ENCODE measurements at regions not wholly inside any gene's neighbourhood (a gene's known extent, or its start where the extent isn't known, plus 50 kb on each side); places are given as distances from the start of the nearest gene placed in this dataset.

DNA sequence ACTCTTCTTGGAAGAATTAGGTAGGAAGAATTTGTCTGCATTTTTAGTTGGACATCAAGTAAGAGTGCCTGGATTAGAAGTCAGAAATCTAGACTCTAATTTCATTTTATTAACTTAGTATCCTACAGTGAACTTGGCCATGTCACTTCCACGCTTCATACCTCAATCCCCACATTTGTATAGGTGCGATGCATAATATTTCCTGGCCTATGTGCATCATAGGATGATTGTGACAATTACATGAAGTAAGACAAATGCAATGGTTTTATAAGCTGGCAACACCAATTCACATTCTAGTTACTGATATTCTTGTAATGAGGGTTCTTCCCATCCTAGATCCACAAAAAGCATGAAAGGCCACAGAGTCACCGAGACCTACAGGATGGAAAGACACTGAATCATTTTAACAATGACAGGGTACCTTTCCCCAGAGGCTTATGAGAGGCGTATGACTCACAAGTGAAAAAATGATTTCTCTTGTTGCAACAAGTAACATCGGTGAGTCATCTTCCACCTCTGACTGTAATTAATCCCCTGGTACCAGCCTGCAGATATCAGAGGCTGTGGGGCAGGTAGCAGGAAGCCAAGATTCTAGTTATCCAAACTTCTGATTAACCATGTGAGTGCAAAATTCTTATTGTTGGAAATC, 56.0 kb upstream of the OR5AK2 start:
- ATAC-seq = no peak
- no peak for DNase-seq (ENCODE audit: low spot score)

DNA sequence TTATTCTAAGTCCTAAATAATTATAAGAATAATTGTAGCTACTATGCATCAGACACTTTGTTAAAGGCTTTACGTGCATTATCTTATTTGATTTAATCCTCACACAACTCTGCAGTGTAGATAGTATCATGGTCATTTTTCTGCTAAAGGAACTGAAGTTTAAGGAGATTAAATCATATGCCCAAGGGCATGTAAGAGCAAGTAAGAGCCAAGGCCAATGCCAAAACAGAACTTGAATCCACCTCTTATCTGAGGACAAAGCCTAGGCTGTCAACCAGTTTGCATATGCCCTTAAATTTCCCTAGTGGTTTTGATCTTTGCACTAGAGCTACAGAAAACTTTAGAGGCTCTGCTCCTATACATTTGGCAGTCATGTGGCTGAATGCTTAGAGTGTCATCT, 65.6 kb upstream of the OR5AK2 start:
- no peak for DNase-seq (ENCODE audit: low spot score)
- ATAC-seq = no peak

DNA sequence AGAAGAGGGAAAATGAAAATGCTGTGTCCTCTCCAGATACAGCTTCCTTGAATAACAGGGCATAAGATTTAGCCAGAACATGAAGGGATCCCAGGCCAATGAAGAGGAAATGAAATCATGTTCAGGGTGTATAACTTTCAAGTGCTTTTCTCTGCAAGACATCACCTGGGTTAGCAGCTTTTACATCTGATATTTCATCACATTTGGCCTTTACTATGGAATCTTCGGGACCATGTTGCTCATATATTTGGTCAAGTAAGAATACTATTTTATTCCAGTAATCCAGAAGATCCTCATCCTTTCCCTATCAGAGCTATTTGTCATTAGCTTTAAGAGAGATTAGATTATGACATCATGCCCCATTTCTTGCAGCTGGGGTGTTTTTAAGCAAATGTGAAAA, 66.3 kb upstream of the OR5AK2 start:
- no peak for ATAC-seq
- DNase-seq (ENCODE audit: low spot score) = no peak

DNA sequence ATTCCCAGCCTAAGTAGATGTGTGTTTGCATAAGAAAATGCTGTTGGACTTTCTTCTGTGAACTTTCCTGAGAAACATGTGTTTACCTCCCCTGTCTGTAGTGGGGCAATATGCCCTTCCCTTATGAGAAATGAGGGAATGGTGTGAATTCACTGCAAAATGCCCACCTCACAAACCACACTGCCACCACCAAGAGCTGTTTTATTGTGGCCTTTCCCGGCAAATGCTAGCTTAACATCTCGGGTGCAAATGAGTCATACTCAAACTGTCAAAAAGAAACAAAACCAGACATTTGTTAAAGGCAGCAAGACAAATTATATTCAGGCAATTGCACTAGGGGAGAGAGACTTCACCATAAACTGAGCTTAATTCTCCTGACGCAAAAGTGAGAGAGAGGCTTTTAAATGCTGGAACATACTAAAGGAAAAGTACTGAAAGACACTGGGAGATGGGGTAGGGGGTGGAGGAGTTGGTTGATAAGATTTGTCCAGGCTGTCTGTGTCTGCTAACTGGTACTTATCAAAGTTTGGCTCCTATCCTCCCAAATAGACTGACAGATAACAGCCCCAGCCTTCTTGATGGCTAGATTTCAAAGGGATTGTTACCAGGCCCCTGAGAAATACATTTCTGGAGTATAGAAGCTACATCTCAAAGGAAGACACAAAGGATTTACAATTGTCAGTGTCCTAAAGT, 70.9 kb upstream of the OR5AK2 start:
- DNase-seq (ENCODE audit: low spot score) (no peak), ATAC-seq (no peak)

- DNase-seq (ENCODE audit: low spot score) (no peak), ATAC-seq (no peak)
Observed at GRCh38 chr11:56916587-56916986, 72.1 kb upstream of the OR5AK2 start.

DNA sequence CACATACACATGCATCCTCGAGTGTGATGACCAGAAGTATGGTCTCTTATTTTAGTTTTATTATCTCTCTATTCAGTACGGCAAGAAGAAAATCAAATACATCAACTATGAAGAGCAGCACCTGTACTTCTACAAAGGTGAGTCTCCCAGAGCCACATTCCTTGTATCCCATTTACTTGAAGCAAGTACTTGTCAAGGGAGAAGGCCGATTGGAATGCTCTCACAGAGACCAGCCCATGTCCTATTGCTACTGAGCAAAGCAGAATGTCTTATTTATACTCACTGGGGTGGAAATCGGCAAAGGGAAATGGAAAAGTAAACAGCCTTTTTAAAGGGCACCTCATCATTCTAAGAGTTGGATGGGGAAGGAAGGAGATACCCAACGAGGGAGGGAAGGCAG, 72.6 kb upstream of the OR5AK2 start:
- no peak for DNase-seq (ENCODE audit: low spot score)
- no peak for ATAC-seq

DNA sequence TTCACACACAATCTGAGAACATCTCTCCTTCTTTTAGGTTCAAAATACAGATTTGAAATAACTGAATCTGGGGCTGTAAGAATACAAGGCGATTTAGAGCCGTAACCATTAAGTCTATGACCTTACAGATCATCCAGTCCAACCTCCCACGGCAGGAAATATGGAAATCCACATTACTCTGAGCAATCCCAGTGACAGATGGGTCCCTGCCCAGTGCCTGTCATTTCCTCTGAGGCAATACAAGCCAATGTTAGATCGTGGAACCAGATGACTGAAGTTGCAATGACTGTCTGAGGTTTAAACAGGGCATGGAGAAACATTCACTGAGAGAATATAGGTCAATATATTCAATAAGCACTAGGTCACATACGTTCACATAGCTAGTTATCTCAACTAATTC, 77.4 kb upstream of the OR5AK2 start:
- DNase-seq (ENCODE audit: low spot score) (no peak), ATAC-seq (no peak)

GRCh38 chr11:56910785-56911184, 77.9 kb upstream of the OR5AK2 start:
- ATAC-seq = no peak
- no peak for DNase-seq (ENCODE audit: low spot score)

DNA sequence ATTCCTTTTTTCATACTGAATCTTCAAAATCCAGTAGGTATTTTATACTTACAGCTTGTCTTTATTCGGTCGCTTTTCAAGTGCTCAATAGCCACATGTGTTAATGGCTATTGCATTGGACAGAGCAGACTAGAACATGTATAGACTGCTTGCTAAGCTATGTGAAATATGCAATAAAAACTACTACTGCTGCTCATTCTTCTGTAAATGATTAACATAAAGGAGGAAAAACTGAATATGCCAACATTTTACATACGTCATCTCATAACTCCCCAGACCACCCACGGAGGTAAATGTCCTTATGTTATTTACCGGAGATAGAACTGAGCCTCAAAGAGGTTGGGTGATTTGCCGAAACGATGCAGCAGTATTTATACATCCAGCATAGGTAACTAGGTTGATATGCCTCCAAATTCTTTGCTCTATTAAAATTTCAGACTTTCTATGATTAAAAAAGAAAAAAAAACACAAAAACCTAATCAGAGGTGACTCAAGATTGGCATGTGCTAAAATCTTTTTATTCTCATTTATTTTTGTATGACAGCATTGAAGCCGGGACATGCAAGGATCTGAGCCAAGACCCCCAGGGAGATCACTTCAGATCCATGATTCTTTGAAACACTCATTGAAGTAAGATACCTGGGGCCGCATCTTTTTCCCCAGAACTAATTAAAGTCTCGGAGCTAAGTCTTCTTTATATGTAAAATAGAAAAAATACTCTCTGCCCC, 78.5 kb upstream of the OR5AK2 start:
- ATAC-seq = no peak
- DNase-seq (ENCODE audit: low spot score) = no peak

DNA sequence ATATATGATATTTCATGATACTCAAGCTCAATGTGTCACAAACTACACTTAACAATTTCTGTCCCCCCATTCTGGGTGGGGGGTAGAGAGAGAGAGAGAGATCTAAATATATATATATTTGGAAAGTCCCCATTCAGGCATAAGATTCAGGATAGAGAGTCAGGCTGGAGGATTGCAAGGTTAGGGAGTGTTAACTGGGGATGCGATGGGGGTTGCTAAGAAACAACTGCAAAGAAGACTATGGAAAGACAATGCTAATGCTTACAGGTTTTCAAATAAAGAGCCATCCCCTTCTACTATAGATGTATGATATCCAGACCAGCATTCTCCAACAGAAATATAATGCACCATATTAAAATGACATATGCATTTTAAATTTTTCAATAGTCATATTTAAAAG, 79.2 kb upstream of the OR5AK2 start:
- DNase-seq (ENCODE audit: low spot score) (no peak), ATAC-seq (no peak)

DNA sequence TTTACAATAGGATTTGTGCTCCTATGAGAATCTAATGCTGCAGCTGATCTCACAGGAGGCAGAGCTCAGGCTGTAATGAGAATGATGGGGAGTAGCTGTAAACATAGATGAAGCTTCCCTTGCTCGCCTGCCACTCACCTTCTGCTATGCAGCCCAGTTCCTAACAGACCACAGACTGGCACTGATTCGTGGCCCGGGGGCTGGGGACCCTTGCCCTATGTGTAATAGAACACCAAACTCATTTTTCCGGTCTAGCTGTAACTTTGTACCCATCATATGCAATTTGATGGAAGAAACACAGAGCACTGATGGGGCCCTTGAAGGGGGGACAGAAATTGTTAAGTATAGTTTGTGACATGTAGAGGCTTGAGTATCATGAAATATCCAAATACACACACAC, 79.6 kb upstream of the OR5AK2 start:
- ATAC-seq (no peak), DNase-seq (ENCODE audit: low spot score) (no peak)

GRCh38 chr11:56906683-56907148, 82.0 kb upstream of the OR5AK2 start:
- ATAC-seq (no peak), DNase-seq (ENCODE audit: low spot score) (no peak)

- DNase-seq (ENCODE audit: low spot score) (no peak), ATAC-seq (no peak)
Observed at GRCh38 chr11:56905936-56906335, 82.8 kb upstream of the OR5AK2 start.

- no peak for DNase-seq (ENCODE audit: low spot score)
- no peak for ATAC-seq
Observed at GRCh38 chr11:56905442-56905841, 83.3 kb upstream of the OR5AK2 start.

DNA sequence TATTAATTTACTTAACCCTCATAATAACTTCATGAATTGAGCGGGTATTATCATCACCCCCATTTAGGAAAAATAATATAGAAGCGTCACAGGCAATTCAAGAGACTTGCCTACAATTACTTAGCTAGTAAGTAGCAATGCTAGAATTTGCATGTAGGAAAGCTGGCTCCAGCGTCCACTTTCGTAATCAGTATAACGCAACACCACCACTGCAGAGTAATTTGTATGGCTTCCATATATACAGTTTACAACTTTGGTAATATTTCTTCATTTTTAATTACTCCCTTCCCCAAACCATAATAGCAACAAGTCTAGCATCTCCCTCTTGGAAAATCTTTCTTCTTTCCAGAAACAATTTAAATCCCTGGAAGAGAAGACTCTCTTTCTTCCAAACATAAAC, 89.9 kb upstream of the OR5AK2 start:
- ATAC-seq (no peak), DNase-seq (ENCODE audit: low spot score) (no peak)

- DNase-seq (ENCODE audit: low spot score) (no peak), ATAC-seq (no peak)
Observed at GRCh38 chr11:56890584-56891305, 98.0 kb upstream of the OR5AK2 start.

GRCh38 chr11:56889986-56890385, 98.7 kb upstream of the OR5AK2 start:
- no peak for ATAC-seq
- no peak for DNase-seq (ENCODE audit: low spot score)

DNA sequence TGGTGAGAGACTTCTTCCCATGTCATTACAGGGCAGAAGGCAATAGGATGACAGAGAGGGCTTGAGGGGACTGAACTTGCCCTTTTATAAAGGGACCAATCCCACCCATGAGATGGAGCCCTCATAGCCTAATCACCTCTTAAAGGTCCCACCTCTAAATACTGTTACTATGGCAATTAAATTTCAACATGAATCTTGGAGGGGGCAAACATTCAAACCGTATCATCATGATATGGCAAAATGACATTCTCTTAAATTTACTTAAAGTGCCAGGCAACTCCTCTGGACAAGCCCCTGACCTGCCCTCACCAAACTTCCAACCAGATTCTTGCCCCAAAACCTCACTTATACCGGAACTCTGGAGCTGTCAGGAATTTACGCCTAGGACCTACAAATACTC, 100.8 kb upstream of the OR5AK2 start:
- ATAC-seq = no peak

DNA sequence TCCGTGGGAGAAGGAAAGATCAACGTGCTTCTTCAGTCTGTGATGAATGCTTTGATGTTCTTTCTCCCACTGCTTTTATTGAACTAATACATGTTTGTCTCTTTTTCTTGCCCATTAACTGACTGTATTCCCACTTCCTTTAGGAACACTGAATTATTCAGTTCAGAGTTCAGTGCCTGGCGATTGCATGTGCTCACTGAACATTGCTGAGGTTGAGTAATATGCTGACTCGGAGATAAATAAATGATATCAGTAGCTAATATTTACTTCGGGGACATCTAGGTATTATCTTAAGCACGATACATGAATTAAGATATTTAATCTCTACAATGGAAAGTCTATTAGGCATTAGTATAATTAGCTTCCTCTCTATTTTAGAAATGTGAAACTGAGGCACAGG, 102.3 kb upstream of the OR5AK2 start:
- no peak for DNase-seq (ENCODE audit: low spot score)
- peak; percentile 60 for ATAC-seq

More for the DNA sequence above, 100.8 kb upstream of the OR5AK2 start:
- no peak for DNase-seq (ENCODE audit: low spot score)

DNA sequence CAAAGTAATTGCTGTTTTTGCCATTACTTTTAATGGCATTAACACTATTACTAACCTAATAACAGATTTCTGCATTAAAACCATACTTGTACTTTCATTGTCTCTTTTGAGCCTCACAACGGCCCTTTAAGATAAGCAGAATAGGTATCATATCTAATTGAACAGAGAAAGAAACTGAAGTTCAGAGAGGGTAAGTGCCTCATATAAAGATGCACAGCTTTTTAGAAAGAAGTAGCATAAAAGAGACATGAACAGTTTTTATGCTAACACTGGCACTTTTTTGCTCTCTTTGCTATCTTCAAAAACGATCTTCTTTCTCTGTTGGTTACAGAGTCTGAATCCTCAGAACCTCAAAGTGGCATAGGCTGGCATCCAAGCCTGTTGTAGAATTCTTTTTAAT, 102.9 kb upstream of the OR5AK2 start:
- ATAC-seq (no peak), DNase-seq (ENCODE audit: low spot score) (no peak)

GRCh38 chr11:56885177-56885576, 103.5 kb upstream of the OR5AK2 start:
- ATAC-seq (peak; percentile 16), DNase-seq (ENCODE audit: low spot score) (no peak)
